Fibroblast of lung (primary cell): ENCODE measurements at regions not wholly inside any gene's neighbourhood (a gene's known extent, or its start where the extent isn't known, plus 50 kb on each side); places are given as distances from the start of the nearest gene placed in this dataset.
A peak's percentile ranks its signal among the peaks of the same experiment; 100 is the strongest.

Experiments
- DNase-seq, 2 donors: peaks; one replicate each; pipeline versions ENCODE4 v3.0.0 to v3.0.0-alpha.2; 2010; ENCODE audit warnings: low read depth in 2 of 2
- H2AFZ ChIP-seq: 2 replicates; pipeline ENCODE4 v1.5.1; 2012; ENCODE audit warnings: low read length, control low read depth, inconsistent platforms
- H3K27ac ChIP-seq: 2 replicates; pipeline ENCODE4 v1.5.1; 2011; ENCODE audit warnings: low read length, control low read depth; ENCODE audit not compliant: insufficient read depth
- H3K27me3 ChIP-seq: 2 replicates; pipeline ENCODE4 v1.5.1; 2011; ENCODE audit warnings: mild to moderate bottlenecking, low read length; ENCODE audit not compliant: control insufficient read depth, insufficient read depth
- H3K36me3 ChIP-seq: 2 replicates; pipeline ENCODE4 v1.5.1; 2011; ENCODE audit warnings: low read length; ENCODE audit not compliant: control insufficient read depth, insufficient read depth
- H3K4me1 ChIP-seq: 2 replicates; pipeline ENCODE4 v1.5.1; 2011; ENCODE audit warnings: low read length; ENCODE audit not compliant: control insufficient read depth, insufficient read depth; ENCODE audit errors: extremely low read depth
- H3K4me2 ChIP-seq: 2 replicates; pipeline ENCODE4 v1.5.1; 2011; ENCODE audit warnings: low read length, control low read depth; ENCODE audit not compliant: insufficient read depth; ENCODE audit errors: extremely low read depth
- H3K4me3 ChIP-seq, 4 experiments: fragments of 200-600 bp in 1 of 4; sonication (generic) in 1 of 4; replicated peaks in 1 of 4; 2 replicates each; pipeline ENCODE4 v1.5.1; 2011 to 2016; ENCODE audit warnings: low read length in 4 of 4, low read depth in 3 of 4, mild to moderate bottlenecking in 3 of 4, control low read depth in 2 of 4, inconsistent platforms in 1 of 4, mixed read lengths in 1 of 4; ENCODE audit not compliant: insufficient read depth in 1 of 4; ENCODE audit errors: control extremely low read depth in 1 of 4
- H3K79me2 ChIP-seq: 2 replicates; pipeline ENCODE4 v1.5.1; 2012; ENCODE audit warnings: mild to moderate bottlenecking, low read length, inconsistent platforms; ENCODE audit not compliant: control insufficient read depth, insufficient read depth
- H3K9ac ChIP-seq: 2 replicates; pipeline ENCODE4 v1.5.1; 2011; ENCODE audit warnings: mild to moderate bottlenecking, low read length, control low read depth; ENCODE audit not compliant: insufficient read depth
- H3K9me3 ChIP-seq: 2 replicates; pipeline ENCODE4 v1.5.1; 2012; ENCODE audit warnings: low read depth, low read length; ENCODE audit not compliant: control insufficient read depth, insufficient read depth
- H4K20me1 ChIP-seq: 2 replicates; pipeline ENCODE4 v1.5.1; 2011; ENCODE audit warnings: low read length; ENCODE audit not compliant: control insufficient read depth, insufficient read depth; ENCODE audit errors: extremely low read depth
- EZH2 ChIP-seq: IDR thresholded peaks from 2 replicates; pipeline ENCODE4 v1.5.1; 2012; ENCODE audit warnings: low read length, control low read depth, mild to moderate bottlenecking; ENCODE audit errors: missing control alignments
- TF ChIP-seq, protein P1 (sequence below), 2 donors: IDR thresholded peaks in 1 of 2; conservative IDR thresholded peaks in 1 of 2; 1 replicate in 1 of 2; 2 replicates in 1 of 2; pipeline ENCODE4 v1.5.1; 2011 to 2012; ENCODE audit warnings: low read length in 2 of 2, control low read depth in 1 of 2, inconsistent platforms in 1 of 2, low read depth in 1 of 2, mild to moderate bottlenecking in 1 of 2

DNA sequence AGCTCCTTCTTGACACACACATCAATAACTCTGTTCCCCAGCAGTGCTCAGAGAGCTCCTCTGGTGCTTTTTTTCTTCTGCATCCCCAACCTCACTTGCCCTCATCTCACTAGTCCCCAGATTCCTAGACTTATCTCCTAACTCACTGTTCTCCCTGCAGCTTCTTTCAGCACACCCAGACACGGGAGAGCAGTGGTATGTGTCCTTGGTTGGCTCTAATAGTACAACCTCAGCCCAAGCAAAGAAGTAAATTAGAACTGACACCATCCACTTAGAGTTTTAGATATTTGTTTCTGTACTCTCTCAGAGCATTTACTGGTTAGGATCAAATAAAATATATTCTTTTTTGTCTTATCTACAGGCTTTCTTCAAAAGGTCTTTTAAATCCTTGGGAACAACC is 201.4 kb upstream of the SNX7 start:
- Histone ChIP-seq H3K9me3 (no peaks in the 10 kb centered on the region), H3K4me2 (no peak overlapping the region), H2AFZ (no peak overlapping the region), H4K20me1 (no peaks in the 10 kb centered on the region), H3K27me3 (no peaks in the 10 kb centered on the region), H3K4me3 (no peak overlapping the region), H3K79me2 (no peaks in the 10 kb centered on the region), H3K36me3 (no peaks in the 10 kb centered on the region), H3K27ac (no peak overlapping the region), H3K4me1 (no peaks in the 10 kb centered on the region), H3K9ac (no peak overlapping the region)
- no peak for TF ChIP-seq EZH2
- TF ChIP-seq, protein P1, sequence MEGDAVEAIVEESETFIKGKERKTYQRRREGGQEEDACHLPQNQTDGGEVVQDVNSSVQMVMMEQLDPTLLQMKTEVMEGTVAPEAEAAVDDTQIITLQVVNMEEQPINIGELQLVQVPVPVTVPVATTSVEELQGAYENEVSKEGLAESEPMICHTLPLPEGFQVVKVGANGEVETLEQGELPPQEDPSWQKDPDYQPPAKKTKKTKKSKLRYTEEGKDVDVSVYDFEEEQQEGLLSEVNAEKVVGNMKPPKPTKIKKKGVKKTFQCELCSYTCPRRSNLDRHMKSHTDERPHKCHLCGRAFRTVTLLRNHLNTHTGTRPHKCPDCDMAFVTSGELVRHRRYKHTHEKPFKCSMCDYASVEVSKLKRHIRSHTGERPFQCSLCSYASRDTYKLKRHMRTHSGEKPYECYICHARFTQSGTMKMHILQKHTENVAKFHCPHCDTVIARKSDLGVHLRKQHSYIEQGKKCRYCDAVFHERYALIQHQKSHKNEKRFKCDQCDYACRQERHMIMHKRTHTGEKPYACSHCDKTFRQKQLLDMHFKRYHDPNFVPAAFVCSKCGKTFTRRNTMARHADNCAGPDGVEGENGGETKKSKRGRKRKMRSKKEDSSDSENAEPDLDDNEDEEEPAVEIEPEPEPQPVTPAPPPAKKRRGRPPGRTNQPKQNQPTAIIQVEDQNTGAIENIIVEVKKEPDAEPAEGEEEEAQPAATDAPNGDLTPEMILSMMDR (conservative IDR thresholded peaks at IDR 0.05 in 1 of 2, IDR thresholded peaks at IDR 0.05 in 1 of 2; ENCODE audit: low read depth in 1 of 2, low read length in 2 of 2): no peak
- DNase-seq: no peak

DNA sequence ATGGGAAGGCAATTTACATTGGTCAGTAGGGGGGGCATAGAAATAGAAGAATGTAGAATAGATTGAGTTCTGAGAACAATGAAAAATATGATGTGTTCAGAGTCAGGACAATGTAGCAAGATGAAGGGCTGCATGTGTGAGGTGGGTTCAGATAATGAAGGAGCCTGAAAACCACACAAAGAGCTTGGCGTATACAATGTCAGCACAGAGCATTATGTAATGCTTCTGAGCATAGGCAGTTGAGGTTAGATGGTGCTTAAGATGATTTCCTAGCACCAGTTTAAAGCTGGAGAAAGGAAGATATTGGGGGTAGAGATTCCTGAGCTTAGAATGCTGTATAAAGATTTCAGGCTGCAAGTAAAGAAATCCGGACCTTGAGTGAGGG is 202.0 kb upstream of the SNX7 start:
- Histone ChIP-seq H3K4me2 (no peak overlapping the region), H3K4me1 (no peaks in the 10 kb centered on the region), H4K20me1 (no peaks in the 10 kb centered on the region), H3K4me3 (no peak overlapping the region), H3K36me3 (no peaks in the 10 kb centered on the region), H3K79me2 (no peaks in the 10 kb centered on the region), H2AFZ (no peak overlapping the region), H3K27me3 (no peaks in the 10 kb centered on the region), H3K9me3 (no peaks in the 10 kb centered on the region), H3K9ac (no peak overlapping the region), H3K27ac (no peak overlapping the region)
- TF ChIP-seq, protein P1 (conservative IDR thresholded peaks at IDR 0.05 in 1 of 2, IDR thresholded peaks at IDR 0.05 in 1 of 2; ENCODE audit: low read depth in 1 of 2, low read length in 2 of 2): no peak
- TF ChIP-seq EZH2: no peak
- no peak for DNase-seq

DNA sequence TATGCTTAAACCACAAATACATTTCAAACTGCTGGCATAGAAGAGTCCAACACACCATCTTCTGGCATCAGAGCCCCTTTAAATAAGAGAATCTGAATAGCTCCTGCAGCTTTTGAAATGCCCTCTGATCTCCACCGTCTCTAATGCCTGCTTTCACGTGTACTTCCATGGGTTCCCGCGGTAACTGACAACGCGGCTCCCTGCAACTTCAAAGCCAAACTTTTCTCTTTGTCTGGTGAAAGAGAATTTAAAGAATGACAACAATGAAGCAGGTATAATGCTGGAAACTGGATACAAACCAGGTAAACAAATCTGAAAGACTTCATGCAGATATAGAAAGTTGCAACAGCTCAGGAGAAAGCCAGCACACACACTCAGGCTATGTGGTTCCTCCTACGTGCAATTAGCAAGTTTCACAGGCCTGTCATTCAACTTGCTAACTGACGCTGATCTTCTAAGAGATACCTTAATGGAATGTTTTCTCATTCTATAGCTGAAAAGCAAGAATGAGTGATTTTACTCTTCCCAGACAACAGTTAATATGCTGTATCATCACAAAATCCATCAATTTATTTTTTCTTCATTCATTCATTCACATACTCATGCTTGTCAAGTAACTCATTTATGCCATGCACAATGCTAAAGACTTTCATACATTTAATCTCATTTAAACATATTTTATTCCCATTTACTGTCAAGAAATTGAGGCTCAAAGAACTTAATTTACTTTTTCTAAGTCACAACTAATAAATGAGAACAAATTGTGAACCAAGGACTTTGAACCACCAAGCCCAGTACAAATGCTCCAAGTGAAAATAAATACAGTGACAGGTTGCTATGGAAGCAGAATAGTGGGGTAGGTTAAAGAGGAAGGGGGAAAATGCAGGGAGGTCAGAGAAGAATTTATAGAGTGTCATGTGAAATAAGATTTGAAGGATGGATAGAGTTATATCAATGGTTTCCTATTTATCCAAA is 202.7 kb upstream of the SNX7 start:
- Histone ChIP-seq H4K20me1 (no peaks in the 10 kb centered on the region), H3K27ac (no peak overlapping the region)

More for the DNA sequence above, 202.7 kb upstream of the SNX7 start:
- Histone ChIP-seq H3K27me3 (no peaks in the 10 kb centered on the region), H3K9me3 (no peaks in the 10 kb centered on the region), H3K4me1 (no peaks in the 10 kb centered on the region), H3K36me3 (no peaks in the 10 kb centered on the region), H3K4me2 (no peak overlapping the region), H2AFZ (no peak overlapping the region), H3K79me2 (no peaks in the 10 kb centered on the region), H3K9ac (no peak overlapping the region), H3K4me3 (no peak overlapping the region)
- no peak for TF ChIP-seq EZH2
- TF ChIP-seq, protein P1 (conservative IDR thresholded peaks at IDR 0.05 in 1 of 2, IDR thresholded peaks at IDR 0.05 in 1 of 2; ENCODE audit: low read depth in 1 of 2, low read length in 2 of 2): no peak
- DNase-seq: peak in 1 of 2 donors; percentile 3
